ENCODE measurements at regions not wholly inside any gene's neighbourhood (a gene's known extent, or its start where the extent isn't known, plus 50 kb on each side); places are given as distances from the start of the nearest gene placed in this dataset.

- Histone ChIP-seq H3K4me1 (no peaks in the 10 kb centered on the region), H3K27ac (no peak overlapping the region), H3K9me3 (no peaks in the 10 kb centered on the region), H3K36me3 (no peaks in the 10 kb centered on the region), H3K4me3 (no peak overlapping the region), H3K27me3 (no peaks in the 10 kb centered on the region)
- TF ChIP-seq CTCF (IDR thresholded peaks at IDR 0.05) = no peak
- no peak for DNase-seq (ENCODE audit: low spot score)
Observed at GRCh38 chr6:23357185-23357766, 768.7 kb upstream of the NRSN1 start.

- no peak for TF ChIP-seq CTCF (IDR thresholded peaks at IDR 0.05)
- no peak for DNase-seq (ENCODE audit: low spot score)
- no peaks in the 10 kb centered on the region for H3K4me1 ChIP-seq
- H3K27ac ChIP-seq = no peak overlapping the region
- no peak overlapping the region for H3K4me3 ChIP-seq
- no peaks in the 10 kb centered on the region for H3K9me3 ChIP-seq
- no peaks in the 10 kb centered on the region for H3K27me3 ChIP-seq
- H3K36me3 ChIP-seq = no peaks in the 10 kb centered on the region
Observed at GRCh38 chr6:23365732-23366131, 760.3 kb upstream of the NRSN1 start.

GRCh38 chr6:23367311-23367710, 758.7 kb upstream of the NRSN1 start:
- Histone ChIP-seq H3K4me1 (no peaks in the 10 kb centered on the region), H3K27ac (no peak overlapping the region), H3K27me3 (no peaks in the 10 kb centered on the region), H3K9me3 (no peaks in the 10 kb centered on the region), H3K36me3 (no peaks in the 10 kb centered on the region), H3K4me3 (no peak overlapping the region)
- no peak for DNase-seq (ENCODE audit: low spot score)
- no peak for TF ChIP-seq CTCF (IDR thresholded peaks at IDR 0.05)

- TF ChIP-seq CTCF (IDR thresholded peaks at IDR 0.05) = no peak
- no peak overlapping the region for H3K27ac ChIP-seq
- H3K4me1 ChIP-seq = no peaks in the 10 kb centered on the region
- DNase-seq (ENCODE audit: low spot score) = no peak
- no peaks in the 10 kb centered on the region for H3K36me3 ChIP-seq
- H3K4me3 ChIP-seq = no peak overlapping the region
- H3K9me3 ChIP-seq = no peaks in the 10 kb centered on the region
- H3K27me3 ChIP-seq = no peaks in the 10 kb centered on the region
Observed at GRCh38 chr6:23368557-23368956, 757.5 kb upstream of the NRSN1 start.

GRCh38 chr6:23370051-23370450, 756.0 kb upstream of the NRSN1 start:
- no peaks in the 10 kb centered on the region for H3K4me1 ChIP-seq
- H3K36me3 ChIP-seq = no peaks in the 10 kb centered on the region
- no peak for DNase-seq (ENCODE audit: low spot score)
- no peaks in the 10 kb centered on the region for H3K27me3 ChIP-seq
- H3K4me3 ChIP-seq = no peak overlapping the region
- no peak for TF ChIP-seq CTCF (IDR thresholded peaks at IDR 0.05)
- H3K9me3 ChIP-seq = no peaks in the 10 kb centered on the region
- H3K27ac ChIP-seq = no peak overlapping the region

Measured in right atrium auricular region (tissue), 2 donors.